ENCODE measurements at regions not wholly inside any gene's neighbourhood (a gene's known extent, or its start where the extent isn't known, plus 50 kb on each side); places are given as distances from the start of the nearest gene placed in this dataset.

GRCh38 chr14:58780605-58781004 lies 142.8 kb downstream of the DACT1 start:
- Histone ChIP-seq H3K9ac (ENCODE audit: low read length) (no peak overlapping the region), H3K4me3 (ENCODE audit: low read length) (no peak overlapping the region), H3K36me3 (ENCODE audit: control insufficient read depth, insufficient read depth, low read length) (no peaks in the 10 kb centered on the region), H3K27ac (ENCODE audit: low read depth, low read length) (no peak overlapping the region), H3K27me3 (ENCODE audit: control insufficient read depth, insufficient read depth, low read length) (no peaks in the 10 kb centered on the region), H3K4me1 (ENCODE audit: control insufficient read depth, insufficient read depth, low read length) (no peaks in the 10 kb centered on the region)

- no peaks in the 10 kb centered on the region for H3K36me3 ChIP-seq (ENCODE audit: control insufficient read depth, insufficient read depth, low read length)
- H3K27me3 ChIP-seq (ENCODE audit: control insufficient read depth, insufficient read depth, low read length): no peaks in the 10 kb centered on the region
- no peak overlapping the region for H3K4me3 ChIP-seq (ENCODE audit: low read length)
- no peak overlapping the region for H3K9ac ChIP-seq (ENCODE audit: low read length)
- no peak overlapping the region for H3K27ac ChIP-seq (ENCODE audit: low read depth, low read length)
- no peaks in the 10 kb centered on the region for H3K4me1 ChIP-seq (ENCODE audit: control insufficient read depth, insufficient read depth, low read length)
Measured at GRCh38 chr14:58782011-58782410, 144.2 kb downstream of the DACT1 start.

GRCh38 chr14:58783792-58784511 lies 146.2 kb downstream of the DACT1 start:
- H3K9ac ChIP-seq (ENCODE audit: low read length): no peak overlapping the region
- H3K4me3 ChIP-seq (ENCODE audit: low read length): no peak overlapping the region
- no peaks in the 10 kb centered on the region for H3K4me1 ChIP-seq (ENCODE audit: control insufficient read depth, insufficient read depth, low read length)
- H3K27ac ChIP-seq (ENCODE audit: low read depth, low read length): no peak overlapping the region
- no peaks in the 10 kb centered on the region for H3K27me3 ChIP-seq (ENCODE audit: control insufficient read depth, insufficient read depth, low read length)
- H3K36me3 ChIP-seq (ENCODE audit: control insufficient read depth, insufficient read depth, low read length): no peaks in the 10 kb centered on the region

- H3K27me3 ChIP-seq (ENCODE audit: control insufficient read depth, insufficient read depth, low read length): no peaks in the 10 kb centered on the region
- no peaks in the 10 kb centered on the region for H3K36me3 ChIP-seq (ENCODE audit: control insufficient read depth, insufficient read depth, low read length)
- no peaks in the 10 kb centered on the region for H3K4me1 ChIP-seq (ENCODE audit: control insufficient read depth, insufficient read depth, low read length)
- no peak overlapping the region for H3K9ac ChIP-seq (ENCODE audit: low read length)
- H3K4me3 ChIP-seq (ENCODE audit: low read length): no peak overlapping the region
- no peak overlapping the region for H3K27ac ChIP-seq (ENCODE audit: low read depth, low read length)
Measured at GRCh38 chr14:58784931-58785330, 147.2 kb downstream of the DACT1 start.

- Histone ChIP-seq H3K4me3 (ENCODE audit: low read length) (no peak overlapping the region), H3K27me3 (ENCODE audit: control insufficient read depth, insufficient read depth, low read length) (no peaks in the 10 kb centered on the region), H3K4me1 (ENCODE audit: control insufficient read depth, insufficient read depth, low read length) (no peaks in the 10 kb centered on the region), H3K9ac (ENCODE audit: low read length) (no peak overlapping the region), H3K36me3 (ENCODE audit: control insufficient read depth, insufficient read depth, low read length) (no peaks in the 10 kb centered on the region), H3K27ac (ENCODE audit: low read depth, low read length) (no peak overlapping the region)
Measured at GRCh38 chr14:58785701-58786100, 147.9 kb downstream of the DACT1 start.

GRCh38 chr14:58787592-58787991 lies 149.8 kb downstream of the DACT1 start:
- Histone ChIP-seq H3K27me3 (ENCODE audit: control insufficient read depth, insufficient read depth, low read length) (no peaks in the 10 kb centered on the region), H3K4me3 (ENCODE audit: low read length) (no peak overlapping the region), H3K27ac (ENCODE audit: low read depth, low read length) (no peak overlapping the region), H3K36me3 (ENCODE audit: control insufficient read depth, insufficient read depth, low read length) (no peaks in the 10 kb centered on the region), H3K9ac (ENCODE audit: low read length) (no peak overlapping the region), H3K4me1 (ENCODE audit: control insufficient read depth, insufficient read depth, low read length) (no peaks in the 10 kb centered on the region)

GRCh38 chr14:58788655-58789503 lies 151.1 kb downstream of the DACT1 start:
- Histone ChIP-seq H3K36me3 (ENCODE audit: control insufficient read depth, insufficient read depth, low read length) (no peaks in the 10 kb centered on the region), H3K4me3 (ENCODE audit: low read length) (no peak overlapping the region), H3K27me3 (ENCODE audit: control insufficient read depth, insufficient read depth, low read length) (no peaks in the 10 kb centered on the region), H3K4me1 (ENCODE audit: control insufficient read depth, insufficient read depth, low read length) (no peaks in the 10 kb centered on the region), H3K9ac (ENCODE audit: low read length) (no peak overlapping the region), H3K27ac (ENCODE audit: low read depth, low read length) (no peak overlapping the region)

GRCh38 chr14:58789736-58790135 lies 152.0 kb downstream of the DACT1 start:
- Histone ChIP-seq H3K36me3 (ENCODE audit: control insufficient read depth, insufficient read depth, low read length) (no peaks in the 10 kb centered on the region), H3K4me3 (ENCODE audit: low read length) (no peak overlapping the region), H3K27ac (ENCODE audit: low read depth, low read length) (no peak overlapping the region), H3K9ac (ENCODE audit: low read length) (no peak overlapping the region), H3K4me1 (ENCODE audit: control insufficient read depth, insufficient read depth, low read length) (no peaks in the 10 kb centered on the region), H3K27me3 (ENCODE audit: control insufficient read depth, insufficient read depth, low read length) (no peaks in the 10 kb centered on the region)

- H3K36me3 ChIP-seq (ENCODE audit: control insufficient read depth, insufficient read depth, low read length): no peaks in the 10 kb centered on the region
- H3K27ac ChIP-seq (ENCODE audit: low read depth, low read length): no peak overlapping the region
- H3K4me3 ChIP-seq (ENCODE audit: low read length): no peak overlapping the region
- H3K27me3 ChIP-seq (ENCODE audit: control insufficient read depth, insufficient read depth, low read length): no peaks in the 10 kb centered on the region
- no peaks in the 10 kb centered on the region for H3K4me1 ChIP-seq (ENCODE audit: control insufficient read depth, insufficient read depth, low read length)
- H3K9ac ChIP-seq (ENCODE audit: low read length): no peak overlapping the region
Measured at GRCh38 chr14:58792416-58792815, 154.7 kb downstream of the DACT1 start.

GRCh38 chr14:58793131-58793740 lies 155.5 kb downstream of the DACT1 start:
- no peak overlapping the region for H3K4me3 ChIP-seq (ENCODE audit: low read length)
- H3K27me3 ChIP-seq (ENCODE audit: control insufficient read depth, insufficient read depth, low read length): no peaks in the 10 kb centered on the region
- H3K27ac ChIP-seq (ENCODE audit: low read depth, low read length): no peak overlapping the region
- no peak overlapping the region for H3K9ac ChIP-seq (ENCODE audit: low read length)
- no peaks in the 10 kb centered on the region for H3K4me1 ChIP-seq (ENCODE audit: control insufficient read depth, insufficient read depth, low read length)
- no peaks in the 10 kb centered on the region for H3K36me3 ChIP-seq (ENCODE audit: control insufficient read depth, insufficient read depth, low read length)

GRCh38 chr14:58794993-58795762 lies 157.4 kb downstream of the DACT1 start:
- H3K9ac ChIP-seq (ENCODE audit: low read length): no peak overlapping the region
- H3K36me3 ChIP-seq (ENCODE audit: control insufficient read depth, insufficient read depth, low read length): no peaks in the 10 kb centered on the region
- no peak overlapping the region for H3K4me3 ChIP-seq (ENCODE audit: low read length)
- H3K27ac ChIP-seq (ENCODE audit: low read depth, low read length): no peak overlapping the region
- H3K4me1 ChIP-seq (ENCODE audit: control insufficient read depth, insufficient read depth, low read length): no peaks in the 10 kb centered on the region
- H3K27me3 ChIP-seq (ENCODE audit: control insufficient read depth, insufficient read depth, low read length): no peaks in the 10 kb centered on the region
